Osteoblast (primary cell): ENCODE measurements at regions not wholly inside any gene's neighbourhood (a gene's known extent, or its start where the extent isn't known, plus 50 kb on each side); places are given as distances from the start of the nearest gene placed in this dataset.

ENCODE experiments used
- DNase-seq: peaks from one replicate; pipeline ENCODE4 v3.0.0; 2011; ENCODE audit warnings: low spot score, mixed read lengths; ENCODE audit not compliant: insufficient read length; ENCODE audit errors: missing footprints
- H2AFZ ChIP-seq: 2 replicates; pipeline ENCODE4 v1.6.0; 2011; ENCODE audit warnings: mild to moderate bottlenecking, low read length
- H3K27ac ChIP-seq: 2 replicates; pipeline ENCODE4 v1.5.1; 2011; ENCODE audit warnings: mild to moderate bottlenecking, low read depth, low read length, moderate library complexity
- H3K27me3 ChIP-seq: 2 replicates; pipeline ENCODE4 v1.6.0; 2012; ENCODE audit warnings: mild to moderate bottlenecking, control low read depth, inconsistent platforms, low read length, moderate library complexity; ENCODE audit not compliant: insufficient read depth
- H3K36me3 ChIP-seq: 2 replicates; pipeline ENCODE4 v1.5.1; 2011; ENCODE audit warnings: mild to moderate bottlenecking, low read length, control low read depth, moderate library complexity; ENCODE audit not compliant: insufficient read depth
- H3K4me1 ChIP-seq: 2 replicates; pipeline ENCODE4 v1.5.1; 2011; ENCODE audit warnings: mild to moderate bottlenecking, low read length, control low read depth, moderate library complexity; ENCODE audit not compliant: insufficient read depth
- H3K4me2 ChIP-seq: 2 replicates; pipeline ENCODE4 v1.6.0; 2011; ENCODE audit warnings: mild to moderate bottlenecking, low read length; ENCODE audit not compliant: insufficient read depth
- H3K4me3 ChIP-seq: fragments of 200-600 bp; sonication (generic); 3 replicates; pipeline ENCODE4 v1.5.1; 2012; ENCODE audit warnings: mild to moderate bottlenecking, low read length, inconsistent platforms; ENCODE audit not compliant: insufficient read depth
- H3K79me2 ChIP-seq: 2 replicates; pipeline ENCODE4 v1.6.0; 2012; ENCODE audit warnings: mild to moderate bottlenecking, low read length, control low read depth, inconsistent platforms; ENCODE audit not compliant: insufficient read depth
- H3K9me3 ChIP-seq: 2 replicates; pipeline ENCODE4 v1.5.1; 2011; ENCODE audit warnings: low read depth, low read length, control low read depth
- H4K20me1 ChIP-seq: 2 replicates; pipeline ENCODE4 v1.6.0; 2012; ENCODE audit warnings: mild to moderate bottlenecking, low read length, control low read depth; ENCODE audit not compliant: insufficient read depth
- CTCF ChIP-seq: IDR thresholded peaks from 2 replicates; pipeline ENCODE4 v1.5.1; 2011; ENCODE audit warnings: mild to moderate bottlenecking, low read depth, low read length, moderate library complexity; ENCODE audit errors: extremely low read depth

DNA sequence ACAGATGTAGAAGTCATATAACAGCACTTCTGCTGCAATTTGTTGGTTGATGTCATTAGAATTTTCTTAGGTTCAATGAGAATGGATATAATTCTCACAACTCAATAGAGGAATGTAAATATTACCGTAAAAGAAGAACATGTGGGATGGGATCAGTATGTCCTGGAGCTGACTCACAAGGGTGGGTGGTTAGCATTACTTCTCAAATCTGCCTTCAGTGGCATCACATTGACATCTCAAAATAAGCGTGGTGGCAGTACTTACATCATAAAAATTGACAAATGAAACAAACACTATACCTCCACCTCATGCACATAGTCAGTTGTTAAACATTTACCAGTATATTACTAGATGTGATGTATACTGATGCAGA is 1068.0 kb upstream of the CADM2 start:
- H3K4me1 ChIP-seq, result no peaks in the 10 kb centered on the region
- no peak for DNase-seq
- no peaks in the 10 kb centered on the region for H3K36me3 ChIP-seq
- no peak overlapping the region for H2AFZ ChIP-seq
- H4K20me1 ChIP-seq, result no peaks in the 10 kb centered on the region
- H3K79me2 ChIP-seq, result no peaks in the 10 kb centered on the region
- no peaks in the 10 kb centered on the region for H3K27me3 ChIP-seq
- H3K9me3 ChIP-seq, result no peaks in the 10 kb centered on the region
- TF ChIP-seq CTCF, result no peak
- no peak overlapping the region for H3K4me3 ChIP-seq
- H3K4me2 ChIP-seq, result no peak overlapping the region
- H3K27ac ChIP-seq, result no peak overlapping the region

DNA sequence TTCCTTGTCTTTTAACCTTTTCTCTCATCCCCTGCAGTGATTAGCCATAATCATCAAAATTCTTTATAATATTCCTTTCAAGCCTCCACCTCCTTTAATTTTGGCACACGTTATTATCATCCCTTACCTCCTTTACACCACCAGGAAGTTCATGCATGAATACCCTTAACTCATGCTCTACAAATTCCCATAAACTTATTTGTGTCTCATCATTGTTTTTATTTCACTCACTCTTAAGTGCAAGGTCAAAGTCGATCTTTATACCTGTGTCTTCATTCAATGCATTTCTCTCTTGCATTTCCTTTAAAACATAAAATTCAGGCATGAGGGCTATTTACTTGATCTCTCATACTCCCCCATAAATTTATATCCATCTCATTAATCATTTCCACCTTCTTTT is 1064.6 kb upstream of the CADM2 start:
- DNase-seq, result no peak
- Histone ChIP-seq H3K36me3 (no peaks in the 10 kb centered on the region), H3K27me3 (no peaks in the 10 kb centered on the region), H3K79me2 (no peaks in the 10 kb centered on the region), H3K9me3 (no peaks in the 10 kb centered on the region), H3K27ac (no peak overlapping the region), H4K20me1 (no peaks in the 10 kb centered on the region), H3K4me2 (no peak overlapping the region), H3K4me1 (no peaks in the 10 kb centered on the region), H2AFZ (no peak overlapping the region), H3K4me3 (no peak overlapping the region)
- TF ChIP-seq CTCF, result no peak

DNA sequence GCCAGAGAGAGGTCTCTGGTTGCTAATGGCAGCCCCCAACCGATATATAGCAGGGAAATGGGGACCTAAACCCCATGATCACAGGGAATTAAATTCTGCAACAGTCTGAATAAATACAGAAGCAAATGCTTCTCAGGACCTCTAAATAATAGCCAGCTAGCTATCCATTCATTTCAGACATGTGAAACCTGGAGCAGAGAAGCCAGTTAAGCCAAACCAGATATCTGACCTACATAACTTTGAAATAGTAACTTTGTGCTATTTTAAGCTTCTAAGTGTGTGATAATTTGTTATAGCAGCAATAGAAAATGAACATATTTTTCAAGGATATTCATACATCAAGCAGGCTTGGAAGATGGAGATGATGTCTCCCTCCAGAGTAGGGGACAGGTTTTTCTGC is 1062.9 kb upstream of the CADM2 start:
- no peak for DNase-seq
- Histone ChIP-seq H3K27ac (no peak overlapping the region), H3K9me3 (no peaks in the 10 kb centered on the region), H3K4me1 (no peaks in the 10 kb centered on the region), H3K79me2 (no peaks in the 10 kb centered on the region), H3K4me3 (no peak overlapping the region), H2AFZ (no peak overlapping the region), H3K27me3 (no peaks in the 10 kb centered on the region), H4K20me1 (no peaks in the 10 kb centered on the region), H3K36me3 (no peaks in the 10 kb centered on the region), H3K4me2 (no peak overlapping the region)
- TF ChIP-seq CTCF, result no peak

GRCh38 chr3:83902787-83903533 is 1055.8 kb upstream of the CADM2 start:
- no peak overlapping the region for H3K4me2 ChIP-seq
- no peaks in the 10 kb centered on the region for H3K4me1 ChIP-seq
- DNase-seq, result no peak
- H3K27me3 ChIP-seq, result no peaks in the 10 kb centered on the region
- no peak overlapping the region for H3K4me3 ChIP-seq
- H2AFZ ChIP-seq, result no peak overlapping the region
- H3K9me3 ChIP-seq, result no peaks in the 10 kb centered on the region
- no peaks in the 10 kb centered on the region for H3K79me2 ChIP-seq
- TF ChIP-seq CTCF, result no peak
- no peaks in the 10 kb centered on the region for H3K36me3 ChIP-seq
- H4K20me1 ChIP-seq, result no peaks in the 10 kb centered on the region
- no peak overlapping the region for H3K27ac ChIP-seq
